OCI-LY3 (cell line): ENCODE measurements at regions not wholly inside any gene's neighbourhood (a gene's known extent, or its start where the extent isn't known, plus 50 kb on each side); places are given as distances from the start of the nearest gene placed in this dataset.

ENCODE experiments used
- H2AFZ ChIP-seq: fragments of 200-600, 300-600 bp; shearing (Covaris generic); 2 replicates; pipeline ENCODE4 v1.6.0; 2014; ENCODE audit warnings: antibody characterized with exemption, low read depth, low read length
- H3K27ac ChIP-seq: fragments of 200-600, 300-600 bp; sonication (generic); 2 replicates; pipeline ENCODE4 v1.5.1; 2014; ENCODE audit warnings: mild to moderate bottlenecking, low read length, moderate library complexity, mixed read lengths
- H3K27me3 ChIP-seq: fragments of 200-600, 300-600 bp; sonication (generic); 2 replicates; pipeline ENCODE4 v1.6.1; 2014; ENCODE audit warnings: low read depth, low read length, mixed read lengths
- H3K36me3 ChIP-seq: fragments of 200-600, 300-600 bp; sonication (generic); replicated peaks from 2 replicates; pipeline ENCODE3; 2014; ENCODE audit warnings: low read depth, low read length, mixed read lengths
- H3K4me1 ChIP-seq: fragments of 300-600, 200-600 bp; sonication (generic); 2 replicates; pipeline ENCODE4 v1.6.1; 2014; ENCODE audit warnings: low read length, mixed read lengths
- H3K4me2 ChIP-seq: fragments of 200-600, 300-600 bp; sonication (generic); 2 replicates; pipeline ENCODE4 v1.6.1; 2014; ENCODE audit warnings: low read length, mixed read lengths
- H3K4me3 ChIP-seq: fragments of 300-600, 200-600 bp; sonication (generic); 2 replicates; pipeline ENCODE4 v1.5.1; 2014; ENCODE audit warnings: antibody characterized with exemption, mild to moderate bottlenecking, low read length, moderate library complexity
- H3K79me2 ChIP-seq: fragments of 300-600, 200-600 bp; shearing (Covaris generic); 2 replicates; pipeline ENCODE4 v1.6.1; 2014; ENCODE audit warnings: mild to moderate bottlenecking, low read length, mixed read lengths
- H3K9ac ChIP-seq: fragments of 300-600, 200-600 bp; shearing (Covaris generic); 2 replicates; pipeline ENCODE4 v1.6.0; 2014; ENCODE audit warnings: mild to moderate bottlenecking, low read length, moderate library complexity
- H3K9me3 ChIP-seq: fragments of 200-600, 300-600 bp; shearing (Covaris generic); 2 replicates; pipeline ENCODE4 v1.6.1; 2014; ENCODE audit warnings: low read length, mixed read lengths; ENCODE audit not compliant: insufficient read depth
- H4K20me1 ChIP-seq: fragments of 200-600, 300-600 bp; sonication (generic); 2 replicates; pipeline ENCODE4 v1.6.1; 2016; ENCODE audit warnings: low read length, mixed read lengths; ENCODE audit not compliant: insufficient read depth
- CTCF ChIP-seq: fragments of 200-600, 300-600 bp; sonication (generic); IDR thresholded peaks from 2 replicates; pipeline ENCODE4 v1.5.1; 2014; ENCODE audit warnings: antibody characterized with exemption, low read length, low read depth
- EZH2phosphoT487 ChIP-seq: fragments of 200-600 bp; shearing (Covaris generic); IDR thresholded peaks from 2 replicates; pipeline ENCODE4 v1.6.1; 2018; ENCODE audit warnings: antibody characterized with exemption, mixed run types, low read depth

GRCh38 chr6:113733381-113733780 lies 123.8 kb upstream of the MARCKS start:
- H3K27me3 ChIP-seq: no peaks in the 10 kb centered on the region
- no peak overlapping the region for H3K4me3 ChIP-seq
- no peaks in the 10 kb centered on the region for H3K4me1 ChIP-seq
- no peaks in the 10 kb centered on the region for H3K79me2 ChIP-seq
- no peaks in the 10 kb centered on the region for H3K36me3 ChIP-seq
- H3K9ac ChIP-seq: no peak overlapping the region
- H2AFZ ChIP-seq: no peak overlapping the region
- no peak overlapping the region for H3K27ac ChIP-seq
- TF ChIP-seq EZH2phosphoT487: no peak
- no peak for TF ChIP-seq CTCF
- H4K20me1 ChIP-seq: no peaks in the 10 kb centered on the region
- H3K9me3 ChIP-seq: no peaks in the 10 kb centered on the region
- H3K4me2 ChIP-seq: no peak overlapping the region

DNA sequence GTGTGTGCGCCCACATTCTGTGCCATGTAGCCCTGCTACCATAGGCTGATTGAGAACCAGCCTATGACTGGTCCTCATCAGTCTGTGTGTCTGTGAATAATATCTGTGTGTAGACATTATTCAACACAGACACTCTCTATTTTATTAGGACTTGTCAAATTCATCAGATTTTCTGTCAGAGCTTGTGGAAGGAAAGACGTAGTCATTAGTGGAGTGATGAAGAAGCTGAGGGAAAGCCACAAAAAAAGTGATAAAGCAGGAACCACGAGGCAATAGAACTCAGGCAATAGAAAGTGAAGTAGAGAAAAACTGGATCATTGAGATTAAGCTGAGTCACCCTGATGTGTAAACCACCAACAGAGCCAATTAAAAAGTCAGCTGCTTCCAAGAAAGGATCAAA lies 122.2 kb upstream of the MARCKS start:
- H3K9me3 ChIP-seq: no peaks in the 10 kb centered on the region
- no peak overlapping the region for H3K27ac ChIP-seq
- no peak overlapping the region for H3K9ac ChIP-seq
- no peak for TF ChIP-seq EZH2phosphoT487
- no peak for TF ChIP-seq CTCF
- no peak overlapping the region for H3K4me3 ChIP-seq
- no peaks in the 10 kb centered on the region for H3K27me3 ChIP-seq
- no peak overlapping the region for H3K4me2 ChIP-seq
- H3K4me1 ChIP-seq: no peaks in the 10 kb centered on the region
- no peak overlapping the region for H2AFZ ChIP-seq
- no peaks in the 10 kb centered on the region for H4K20me1 ChIP-seq
- H3K79me2 ChIP-seq: no peaks in the 10 kb centered on the region
- H3K36me3 ChIP-seq: no peaks in the 10 kb centered on the region

DNA sequence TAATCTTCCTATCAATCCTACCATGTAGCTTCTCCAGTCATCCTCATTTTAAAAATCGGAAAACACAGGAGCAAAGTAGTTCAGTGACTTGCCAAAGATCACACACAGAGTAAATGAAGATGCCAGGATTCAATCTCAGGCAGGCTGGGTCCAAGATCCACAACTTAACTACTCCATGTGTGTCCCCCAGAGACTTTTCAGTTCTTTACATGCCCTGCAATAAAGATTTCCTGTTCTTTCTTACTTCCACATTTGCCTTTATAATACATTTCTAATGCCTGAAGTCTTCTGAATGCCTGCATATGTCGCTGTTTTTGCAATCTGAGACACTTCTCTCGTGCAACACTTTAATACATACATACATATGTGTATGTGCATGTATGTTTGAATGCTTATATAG lies 121.7 kb upstream of the MARCKS start:
- no peak overlapping the region for H2AFZ ChIP-seq
- no peak overlapping the region for H3K9ac ChIP-seq
- H4K20me1 ChIP-seq: no peaks in the 10 kb centered on the region
- no peak overlapping the region for H3K4me3 ChIP-seq
- H3K9me3 ChIP-seq: no peaks in the 10 kb centered on the region
- H3K79me2 ChIP-seq: no peaks in the 10 kb centered on the region
- no peak overlapping the region for H3K4me2 ChIP-seq
- no peaks in the 10 kb centered on the region for H3K4me1 ChIP-seq
- no peak overlapping the region for H3K27ac ChIP-seq
- H3K27me3 ChIP-seq: no peaks in the 10 kb centered on the region
- TF ChIP-seq CTCF: no peak
- H3K36me3 ChIP-seq: no peaks in the 10 kb centered on the region

GRCh38 chr6:113736978-113737377 lies 120.2 kb upstream of the MARCKS start:
- Histone ChIP-seq H3K36me3 (no peaks in the 10 kb centered on the region), H3K9ac (no peak overlapping the region), H2AFZ (no peak overlapping the region), H3K9me3 (no peaks in the 10 kb centered on the region), H3K27me3 (no peaks in the 10 kb centered on the region), H3K4me1 (peaks cover 10% of the 10 kb centered on the region; the same call in 1 of the 2 replicates), H4K20me1 (no peaks in the 10 kb centered on the region), H3K27ac (no peak overlapping the region), H3K79me2 (no peaks in the 10 kb centered on the region), H3K4me2 (no peak overlapping the region), H3K4me3 (no peak overlapping the region)
- TF ChIP-seq CTCF (no peak), EZH2phosphoT487 (no peak)
